Activated CD4-positive, alpha-beta T cell treated with anti-CD3 and anti-CD28 coated beads, Interleukin-2, amount 50 U/mL, for 1 hour (primary cell): ENCODE measurements at regions not wholly inside any gene's neighbourhood (a gene's known extent, or its start where the extent isn't known, plus 50 kb on each side); places are given as distances from the start of the nearest gene placed in this dataset.
"Not testable (repeated sequence)": the region's sequence is repeated elsewhere in the genome, so short reads cannot be mapped to it uniquely, and the experiment has no call there.

Experiments used
- DNase-seq: peaks from one replicate; pipeline ENCODE4 v3.0.0-alpha.2; 2020

GRCh38 chr1:38497921-38498656 is 361.5 kb downstream of the RRAGC start:
- DNase-seq = no peak

DNA sequence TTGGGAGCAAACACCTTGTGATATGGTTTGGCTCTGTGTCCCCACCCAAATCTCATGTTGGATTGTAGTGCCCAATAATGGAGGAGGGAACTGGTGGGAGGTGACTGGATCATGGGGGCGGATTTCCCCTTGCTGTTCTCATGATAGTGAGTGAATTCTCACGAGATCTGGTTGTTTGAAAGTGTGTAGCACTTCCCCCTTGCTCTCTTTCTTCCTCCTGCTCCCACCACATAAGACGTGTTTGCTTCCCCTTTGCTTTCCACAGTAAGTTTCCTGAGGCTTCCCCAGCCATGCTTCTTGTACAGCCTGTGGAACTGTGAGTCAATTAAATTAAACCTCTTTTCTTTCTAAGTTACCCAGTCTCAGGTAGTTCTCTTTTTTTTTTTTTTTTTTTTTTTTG is 366.3 kb downstream of the RRAGC start:
- not testable (repeated sequence) for DNase-seq

GRCh38 chr1:38489844-38490270 is 369.7 kb downstream of the RRAGC start:
- DNase-seq = peak; percentile 33

DNA sequence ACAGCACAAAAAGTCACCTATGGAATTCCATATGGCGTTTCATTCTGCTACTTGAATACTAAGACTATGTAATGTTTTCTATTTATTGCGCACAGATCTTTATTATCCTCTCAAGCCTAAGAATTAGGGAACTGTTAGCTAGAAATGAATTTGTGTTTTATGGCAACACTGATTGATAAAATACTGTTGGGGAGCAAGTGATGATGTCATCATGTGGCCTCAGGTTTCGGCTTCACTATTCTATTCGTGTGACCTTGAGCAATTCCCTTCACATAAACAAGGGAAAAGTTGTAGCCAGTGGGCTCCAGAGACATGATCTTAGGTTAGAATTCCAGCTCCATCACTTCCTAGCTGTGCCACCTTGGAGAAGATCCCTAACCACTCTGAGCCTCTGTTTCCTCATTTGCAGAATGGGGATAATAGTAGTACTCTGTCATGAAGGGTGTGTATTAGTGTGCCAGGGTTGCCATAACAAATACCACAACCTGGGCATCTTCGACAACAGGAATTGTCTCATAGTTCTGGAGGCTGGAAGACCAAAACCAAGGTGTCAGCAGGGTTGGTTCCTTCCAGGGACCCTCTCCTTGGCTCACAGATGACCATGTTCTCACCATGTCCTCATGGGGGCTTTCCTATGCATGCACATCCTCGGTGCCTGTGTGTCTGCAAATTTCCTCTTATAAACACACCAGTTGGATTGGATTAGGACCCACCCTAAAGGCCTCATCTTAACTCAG is 371.2 kb downstream of the RRAGC start:
- no peak for DNase-seq

DNA sequence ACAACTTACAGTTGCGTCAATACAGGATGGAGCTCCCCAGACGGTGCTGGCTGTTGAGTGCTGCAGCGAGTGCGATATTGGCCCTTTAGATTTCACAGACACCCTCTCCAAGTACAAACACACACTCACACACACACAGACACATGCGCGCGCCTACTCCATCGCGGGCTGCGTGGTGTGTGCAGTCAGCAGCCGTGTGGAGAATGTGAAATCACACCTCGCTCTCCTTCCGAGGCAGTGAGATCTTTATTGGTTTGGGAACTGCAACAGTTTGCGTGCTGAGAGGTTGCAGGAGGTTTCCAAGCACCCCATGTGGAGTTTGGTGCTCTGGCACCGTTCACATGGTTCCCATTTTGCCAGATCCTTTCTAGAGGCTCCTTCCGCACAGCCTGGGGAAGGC is 372.2 kb downstream of the RRAGC start:
- DNase-seq = no peak

DNA sequence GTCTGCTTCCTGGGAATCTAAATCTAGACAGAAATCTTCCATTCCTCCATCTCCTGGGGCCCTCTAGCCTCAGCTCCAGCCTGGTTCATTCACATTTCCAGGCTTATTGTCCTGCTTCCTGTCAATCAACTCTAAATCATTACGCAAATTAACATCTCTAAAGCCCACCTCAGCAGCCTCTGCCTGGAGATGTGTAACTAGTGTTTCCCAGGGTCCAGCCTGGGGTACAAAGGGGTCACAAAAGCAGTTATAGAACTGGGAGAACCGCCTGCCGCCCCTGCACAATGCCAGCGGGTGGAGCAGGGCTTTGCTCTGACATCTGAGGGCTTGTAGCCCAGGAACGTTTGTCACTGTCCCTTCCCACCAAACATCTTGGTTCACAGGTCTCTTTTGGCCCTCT is 373.5 kb downstream of the RRAGC start:
- DNase-seq = no peak

GRCh38 chr1:38481871-38482826 is 377.4 kb downstream of the RRAGC start:
- DNase-seq = no peak

DNA sequence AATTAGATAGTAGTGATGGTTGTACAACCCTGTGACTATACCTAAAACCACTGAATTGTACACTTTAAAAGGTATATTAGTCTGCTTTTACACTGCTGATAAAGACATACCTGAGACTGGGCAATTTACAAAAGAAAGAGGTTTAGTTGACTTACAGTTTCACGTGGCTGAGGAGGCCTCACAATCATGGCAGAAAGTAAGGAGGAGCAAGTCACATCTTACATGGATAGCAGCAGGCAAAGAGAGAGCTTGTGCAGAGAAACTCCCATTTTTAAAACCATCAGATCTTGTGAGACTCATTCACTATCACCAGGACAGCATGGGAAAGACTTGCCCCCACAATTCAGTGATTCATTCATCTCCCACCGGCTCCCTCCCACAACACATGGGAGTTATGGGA is 379.9 kb downstream of the RRAGC start:
- not testable (repeated sequence) for DNase-seq

DNA sequence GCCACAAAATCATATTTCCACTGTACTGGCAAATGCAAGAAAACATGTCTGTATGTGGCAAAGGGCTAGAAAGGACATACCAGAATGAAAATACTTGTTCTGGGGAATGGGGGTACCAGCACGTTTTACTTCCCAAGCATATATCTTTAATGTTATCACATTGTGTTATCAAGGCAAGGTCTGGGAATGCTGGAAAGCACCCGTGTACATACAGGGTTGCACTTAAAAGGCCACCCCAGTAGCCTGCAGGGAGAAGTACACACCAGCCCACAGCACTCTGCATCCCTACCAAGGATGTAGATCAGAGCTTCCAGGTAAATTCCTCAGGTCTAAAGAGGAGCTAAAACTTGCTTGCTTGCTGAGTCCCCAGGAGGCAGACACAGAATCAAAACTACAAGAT is 381.8 kb downstream of the RRAGC start:
- DNase-seq = no peak

GRCh38 chr1:38476850-38477178 is 382.8 kb downstream of the RRAGC start:
- no peak for DNase-seq

DNA sequence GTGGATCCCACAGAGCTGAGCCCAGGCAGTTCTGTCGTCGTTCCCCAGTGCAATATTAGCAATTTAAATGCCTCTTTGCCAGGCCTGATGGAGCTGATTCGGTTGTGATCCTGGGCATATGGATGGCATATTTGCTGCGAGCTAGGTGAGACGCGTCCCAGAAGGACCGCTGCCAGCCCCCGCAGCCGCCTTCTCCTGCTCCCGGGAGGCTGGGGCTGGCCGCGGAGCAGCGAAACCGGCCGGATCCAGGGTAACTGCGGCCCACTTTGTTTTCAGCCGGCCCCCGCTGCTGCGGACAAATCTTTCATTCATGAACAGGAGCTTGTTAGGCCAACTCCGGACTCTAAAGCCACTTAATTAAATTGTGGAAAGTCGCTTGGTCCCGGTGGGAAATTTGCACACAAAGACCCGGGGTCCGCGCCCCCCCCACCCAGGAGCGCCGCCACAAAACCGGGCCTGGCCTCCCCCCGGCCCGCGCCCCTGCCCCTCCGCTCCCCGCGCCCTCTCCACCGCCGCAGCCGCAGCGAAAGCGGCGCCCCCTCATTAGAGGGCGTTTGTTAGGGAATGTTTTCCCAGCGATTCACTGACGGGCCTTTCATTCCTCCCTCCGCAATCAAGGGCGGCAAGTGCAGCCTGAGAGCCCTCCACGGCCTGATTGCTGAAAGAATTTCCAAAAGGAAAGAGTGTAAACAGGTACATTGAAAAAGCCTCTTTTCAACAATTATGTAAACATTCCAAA is 383.3 kb downstream of the RRAGC start:
- no peak for DNase-seq

DNA sequence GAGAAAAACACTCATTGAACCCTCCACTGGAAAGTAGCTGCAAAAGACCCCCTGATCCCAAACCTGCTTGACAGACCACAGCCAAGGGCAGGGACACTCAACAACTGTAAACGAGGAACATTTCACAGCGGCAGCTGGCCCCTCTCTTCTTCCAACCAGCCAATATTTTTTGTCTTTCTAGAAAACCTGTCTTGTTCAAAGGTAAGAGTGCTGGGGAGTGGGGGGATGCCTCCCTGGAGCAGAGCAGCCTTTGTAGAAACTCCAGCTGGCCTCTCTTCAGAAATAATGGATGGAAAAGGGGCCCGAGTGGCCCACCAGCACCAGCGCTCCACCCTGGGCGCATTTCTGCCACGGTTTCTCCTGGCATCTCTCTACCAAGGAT is 384.0 kb downstream of the RRAGC start:
- no peak for DNase-seq

DNA sequence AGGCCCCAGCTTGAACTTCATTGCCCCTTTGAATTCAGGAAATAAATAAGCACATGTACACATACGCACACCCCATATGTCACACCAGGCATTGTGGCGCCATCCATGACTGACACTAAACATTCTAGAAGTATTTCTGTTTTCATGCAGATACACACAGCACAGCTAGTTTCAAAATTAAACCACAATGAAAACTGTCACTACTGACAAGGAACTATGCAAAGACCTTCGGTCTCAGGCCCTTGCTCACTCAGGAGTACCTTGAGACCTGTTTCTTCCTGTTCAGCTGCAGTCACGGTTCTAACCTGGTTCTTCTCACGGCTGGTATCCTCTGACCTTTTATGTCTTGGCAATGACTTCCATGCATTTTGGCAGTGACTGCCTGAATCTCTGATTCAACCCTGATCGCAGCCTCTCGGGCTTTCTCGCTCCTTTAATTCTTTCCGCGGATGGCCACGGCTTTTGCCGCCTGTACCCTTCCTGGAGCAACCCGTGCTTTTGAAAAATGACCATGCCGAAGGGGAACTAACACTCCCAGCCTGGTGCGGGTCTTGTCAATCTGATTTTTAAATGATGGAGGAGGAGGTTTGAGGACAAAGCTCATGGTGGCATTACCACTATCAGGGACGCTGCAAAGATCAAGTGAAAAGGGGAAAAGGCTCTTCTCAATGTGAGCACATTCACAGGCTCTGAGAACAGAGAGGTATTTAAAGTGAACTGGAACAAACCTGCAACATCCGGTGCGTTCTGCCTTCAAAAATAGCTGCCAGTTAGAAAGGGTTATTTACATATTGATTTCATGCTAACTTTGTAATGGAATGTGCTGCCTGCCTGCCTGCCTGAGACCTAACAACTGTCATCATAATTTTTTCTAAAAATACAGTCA is 384.6 kb downstream of the RRAGC start:
- DNase-seq = no peak

- no peak for DNase-seq
These were observed 393.1 kb downstream of the RRAGC start for GRCh38 chr1:38466487-38466886.

GRCh38 chr1:38465460-38465859 is 394.1 kb downstream of the RRAGC start:
- DNase-seq = no peak

- no peak for DNase-seq
These were observed 395.4 kb downstream of the RRAGC start for GRCh38 chr1:38464071-38464661.

GRCh38 chr1:38463074-38463473 is 396.5 kb downstream of the RRAGC start:
- DNase-seq = no peak

DNA sequence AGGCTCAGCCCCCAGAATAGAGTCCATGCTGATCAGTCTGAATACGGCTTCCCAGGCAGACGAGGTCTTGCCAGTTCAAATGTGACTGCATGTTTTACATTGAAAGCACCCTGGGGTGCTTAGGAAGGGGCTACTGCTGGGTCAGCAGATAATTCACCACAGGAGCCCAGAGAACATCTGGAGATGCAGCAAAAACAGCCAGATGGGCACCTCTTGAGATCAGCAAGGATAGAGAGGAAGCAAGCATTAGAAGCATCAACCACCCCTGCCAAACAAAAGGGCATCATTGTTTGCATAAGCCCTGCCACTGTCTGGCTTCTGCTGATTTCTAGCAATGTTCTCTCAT is 403.1 kb downstream of the RRAGC start:
- DNase-seq = no peak

DNA sequence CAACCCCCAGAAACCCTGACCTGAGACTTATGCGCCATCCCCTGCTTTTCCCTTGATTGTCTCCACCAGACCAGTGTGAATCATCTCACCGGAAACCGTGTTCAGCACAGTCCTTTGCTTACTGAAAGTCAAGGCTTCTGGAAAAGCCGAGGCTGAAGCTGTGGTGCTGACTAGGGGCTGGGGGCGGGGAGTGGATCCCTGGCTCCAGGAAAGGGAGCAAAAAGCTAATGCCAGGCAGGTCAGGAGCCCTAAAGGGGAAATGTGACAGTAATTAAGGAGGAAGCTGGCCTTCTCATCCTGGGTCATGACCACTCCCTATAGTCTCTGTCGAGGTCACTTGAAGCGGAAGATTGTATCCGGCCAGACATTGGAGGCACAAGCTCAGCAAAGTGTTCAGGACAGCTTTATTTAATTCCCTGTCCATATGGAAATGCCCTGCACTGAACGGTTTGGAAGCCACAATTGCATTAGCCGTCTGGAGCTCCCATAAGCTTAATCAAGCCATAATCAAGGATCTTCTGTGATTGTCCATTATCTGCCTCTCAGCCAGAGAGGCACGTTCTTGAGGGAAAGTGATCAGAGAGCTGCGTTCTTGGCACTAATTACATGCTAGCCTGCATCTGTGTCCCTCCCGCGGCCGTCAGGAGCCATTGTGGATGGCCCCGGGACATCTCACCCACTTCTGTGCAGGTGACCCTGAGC is 403.6 kb downstream of the RRAGC start:
- no peak for DNase-seq

- no peak for DNase-seq
These were observed 404.7 kb downstream of the RRAGC start for GRCh38 chr1:38454749-38455441.
